GM18505 (cell line): ENCODE measurements at regions not wholly inside any gene's neighbourhood (a gene's known extent, or its start where the extent isn't known, plus 50 kb on each side); places are given as distances from the start of the nearest gene placed in this dataset.
"Not testable (repeated sequence)": the region's sequence is repeated elsewhere in the genome, so short reads cannot be mapped to it uniquely, and the experiment has no call there.

ENCODE experiments used
- ATAC-seq: cut with Tn5 transposase; IDR thresholded peaks from one replicate; pipeline ENCODE4 v1.9.1; 2021; ENCODE audit not compliant: unreplicated experiment
- POLR2A ChIP-seq: IDR thresholded peaks from 4 replicates; pipeline ENCODE4 v1.6.1; 2011; ENCODE audit warnings: borderline replicate concordance; ENCODE audit not compliant: insufficient read depth, insufficient read length; ENCODE audit errors: extremely low read depth

DNA sequence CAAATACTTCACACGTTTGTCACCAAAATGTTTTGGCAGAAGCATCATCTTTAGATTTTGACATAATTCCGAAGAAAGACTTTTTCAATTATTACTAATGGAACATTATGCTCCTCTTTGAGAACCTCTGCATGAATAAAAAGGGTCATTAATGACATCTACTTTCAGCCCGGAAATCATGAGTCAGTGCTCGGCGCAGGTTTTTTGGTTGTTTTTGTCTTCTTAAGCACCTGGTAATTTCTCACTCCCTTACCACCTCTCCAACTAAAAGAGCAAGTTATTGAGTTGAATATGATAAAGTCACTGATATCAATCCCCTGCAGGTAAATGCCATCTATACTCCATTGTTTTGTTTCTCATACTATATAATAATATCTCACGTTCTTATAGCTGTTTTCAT lies 113.0 kb upstream of the PBX1 start:
- TF ChIP-seq POLR2A, result no peak
- no peak for ATAC-seq

- ATAC-seq, result no peak
- no peak for TF ChIP-seq POLR2A
Measured at GRCh38 chr1:164452549-164452948, 106.4 kb upstream of the PBX1 start.

DNA sequence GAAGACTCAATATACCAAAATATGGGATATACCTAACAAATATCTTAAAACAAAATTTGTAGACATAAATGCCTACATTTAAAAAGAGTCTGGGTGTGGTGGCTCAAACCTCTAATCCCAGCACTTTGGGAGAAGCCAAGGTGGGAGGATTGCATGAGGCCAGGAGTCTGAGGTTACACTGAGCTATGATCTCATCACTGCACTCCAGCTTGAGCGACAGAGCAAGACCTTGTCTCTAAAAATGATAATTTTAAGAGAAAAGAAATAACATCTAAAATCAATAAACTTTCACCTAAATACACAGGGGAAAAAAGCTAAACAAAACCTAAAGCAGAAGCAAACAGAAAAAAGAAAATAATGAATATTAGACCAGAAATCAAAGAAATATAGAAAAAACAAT lies 102.7 kb upstream of the PBX1 start:
- no peak for TF ChIP-seq POLR2A
- no peak for ATAC-seq

DNA sequence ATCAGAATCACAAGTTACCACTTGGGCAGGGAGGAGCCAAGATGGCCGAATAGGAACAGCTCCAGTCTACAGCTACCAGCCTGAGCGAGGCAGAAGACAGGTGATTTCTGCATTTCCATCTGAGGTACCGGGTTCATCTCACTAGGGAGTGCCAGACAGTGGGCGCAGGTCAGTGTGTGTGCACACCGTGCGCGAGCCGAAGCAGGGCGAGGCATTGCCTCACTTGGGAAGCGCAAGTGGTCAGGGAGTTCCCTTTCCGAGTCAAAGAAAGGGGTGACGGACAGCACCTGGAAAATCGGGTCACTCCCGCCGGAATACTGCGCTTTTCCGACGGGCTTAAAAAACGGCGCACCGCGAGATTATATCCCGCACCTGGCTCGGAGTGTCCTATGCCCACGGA lies 99.8 kb upstream of the PBX1 start:
- not testable (repeated sequence) for ATAC-seq

- ATAC-seq, result no peak
- no peak for TF ChIP-seq POLR2A
Measured at GRCh38 chr1:164466001-164466421, 93.0 kb upstream of the PBX1 start.

- no peak for ATAC-seq
- no peak for TF ChIP-seq POLR2A
Measured at GRCh38 chr1:164466429-164466828, 92.6 kb upstream of the PBX1 start.

DNA sequence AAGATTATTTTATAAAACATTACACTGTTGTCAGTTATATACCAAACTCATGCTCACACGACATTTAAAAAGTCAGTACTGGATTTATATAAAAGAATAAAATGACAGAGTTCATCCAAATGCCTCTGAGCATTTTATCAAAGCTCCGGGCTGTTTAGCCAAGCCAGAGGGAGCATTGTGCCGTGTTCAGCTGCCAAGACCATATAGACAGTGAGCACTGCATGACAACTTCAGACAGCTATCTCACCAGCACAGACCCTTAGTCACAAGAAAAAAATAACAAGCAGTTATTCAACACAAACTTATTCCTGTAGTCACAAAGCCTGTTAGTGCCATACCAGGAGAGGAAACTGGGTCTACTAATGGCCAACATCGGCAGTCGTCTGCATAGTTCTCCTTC lies 88.0 kb upstream of the PBX1 start:
- ATAC-seq, result no peak
- TF ChIP-seq POLR2A, result no peak

DNA sequence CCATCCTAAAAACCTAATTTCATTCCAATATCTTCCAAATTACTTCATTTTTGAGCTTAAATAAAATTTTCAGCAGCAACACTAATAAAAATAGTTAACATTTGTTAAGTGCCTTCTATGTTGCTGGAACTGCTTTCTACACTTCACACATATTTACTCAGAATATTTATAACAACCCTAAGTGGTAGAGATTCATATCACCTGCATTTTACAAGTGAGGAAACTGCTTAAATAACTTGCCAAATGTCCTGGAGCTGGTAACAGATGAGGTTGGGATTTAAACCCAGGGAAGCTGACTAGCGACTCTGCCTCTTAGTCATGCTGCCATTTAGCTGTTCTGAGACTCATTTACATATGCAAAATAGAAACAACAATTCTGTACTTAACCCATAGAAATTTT lies 86.1 kb upstream of the PBX1 start:
- ATAC-seq, result no peak
- no peak for TF ChIP-seq POLR2A

DNA sequence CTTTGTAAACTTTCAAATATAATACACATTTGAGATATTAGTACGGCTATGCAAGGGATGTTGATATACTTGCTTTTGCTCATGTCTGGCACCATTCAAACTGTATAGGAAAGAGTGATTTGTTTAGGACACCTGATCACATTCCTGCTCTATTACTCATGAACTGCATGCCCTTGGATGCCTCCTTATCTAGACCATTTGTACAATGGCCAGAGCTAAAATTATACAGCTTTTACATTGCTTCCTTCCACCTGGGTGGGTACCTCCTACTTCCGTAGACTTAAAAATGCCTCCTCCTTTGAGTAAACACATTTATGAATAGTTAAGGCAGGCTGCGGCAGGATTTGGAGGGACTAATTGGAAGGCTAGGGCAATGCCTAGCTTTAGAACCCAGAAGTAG lies 85.4 kb upstream of the PBX1 start:
- TF ChIP-seq POLR2A, result no peak
- no peak for ATAC-seq

DNA sequence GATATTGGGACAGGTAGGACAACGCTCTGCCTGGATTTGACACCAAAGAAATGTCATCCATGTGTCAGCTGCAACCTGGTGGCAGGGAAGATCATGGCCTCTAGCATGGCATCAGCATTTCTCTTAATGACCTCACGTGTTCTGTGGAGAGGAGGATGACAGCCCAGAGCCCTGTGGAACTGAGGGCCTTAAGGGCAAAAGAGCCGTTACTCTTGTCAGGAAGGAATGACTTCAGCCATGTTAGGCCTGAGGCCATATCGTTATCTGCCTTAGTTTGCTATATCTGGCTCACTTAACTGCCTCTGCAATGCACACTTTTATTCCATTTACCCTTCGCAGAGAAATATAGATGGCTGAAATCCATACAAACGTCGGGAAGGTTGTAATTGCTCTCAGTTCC lies 83.2 kb upstream of the PBX1 start:
- no peak for ATAC-seq

DNA sequence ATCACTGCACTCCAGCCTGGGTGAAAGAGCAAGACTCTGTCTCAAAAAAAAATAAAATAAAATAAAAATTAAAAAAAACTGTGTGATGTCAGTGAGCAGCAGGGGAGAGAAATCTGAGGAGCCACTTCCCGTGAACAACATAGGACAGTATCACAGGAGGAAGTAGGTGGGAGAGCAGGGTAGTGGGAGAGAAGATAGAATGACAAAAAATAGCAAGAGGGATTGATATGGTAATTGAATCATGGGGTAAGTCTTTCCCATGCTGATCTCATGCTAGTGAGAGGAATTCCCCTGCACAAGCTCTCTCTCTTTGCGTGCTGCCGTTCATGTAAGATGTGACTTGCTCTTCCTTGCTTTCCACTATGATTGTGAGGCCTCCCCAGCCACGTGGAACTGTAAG lies 81.6 kb upstream of the PBX1 start:
- no peak for ATAC-seq
- TF ChIP-seq POLR2A, result no peak

More for the DNA sequence above, 83.2 kb upstream of the PBX1 start:
- no peak for TF ChIP-seq POLR2A

- no peak for TF ChIP-seq POLR2A
- no peak for ATAC-seq
Measured at GRCh38 chr1:164479242-164479641, 79.7 kb upstream of the PBX1 start.

- TF ChIP-seq POLR2A, result no peak
- no peak for ATAC-seq
Measured at GRCh38 chr1:164480285-164480907, 78.6 kb upstream of the PBX1 start.

- no peak for ATAC-seq
- no peak for TF ChIP-seq POLR2A
Measured at GRCh38 chr1:164495905-164496304, 63.1 kb upstream of the PBX1 start.

- no peak for TF ChIP-seq POLR2A
- no peak for ATAC-seq
Measured at GRCh38 chr1:164498792-164499191, 60.2 kb upstream of the PBX1 start.

DNA sequence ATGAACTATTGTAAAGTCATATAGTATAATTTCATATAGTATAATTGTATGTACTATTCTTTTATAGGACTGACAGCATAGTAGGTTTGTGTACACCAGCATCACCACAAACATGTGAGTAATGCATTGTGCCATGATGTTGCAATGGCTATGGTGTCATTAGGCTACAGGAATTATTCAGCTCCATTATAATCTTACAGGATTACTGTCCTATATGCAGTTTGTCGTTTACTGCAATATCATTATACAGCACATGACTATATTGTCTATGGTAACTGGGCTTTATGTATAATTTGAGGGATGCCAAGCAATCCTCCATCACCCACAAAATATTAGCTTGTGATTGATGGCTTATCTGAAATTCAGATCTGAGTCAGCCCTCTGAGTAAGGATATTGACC lies 54.2 kb upstream of the PBX1 start:
- no peak for ATAC-seq
- TF ChIP-seq POLR2A, result no peak
